Glutamatergic neuron (in vitro differentiated cells): ENCODE measurements at regions not wholly inside any gene's neighbourhood (a gene's known extent, or its start where the extent isn't known, plus 50 kb on each side); places are given as distances from the start of the nearest gene placed in this dataset.
A peak's percentile ranks its signal among the peaks of the same experiment; 100 is the strongest.

Experiments used
- DNase-seq: peaks from one replicate; pipeline ENCODE4 v3.0.0; 2022
- H3K27ac Mint-ChIP-seq: one replicate; pipeline ENCODE4 v1.8.0; 2020; ENCODE audit warnings: mild to moderate bottlenecking, mixed read lengths, inconsistent platforms; ENCODE audit not compliant: unreplicated experiment
- H3K27me3 Mint-ChIP-seq: one replicate; pipeline ENCODE4 v1.8.0; 2020; ENCODE audit warnings: mild to moderate bottlenecking, moderate library complexity, mixed read lengths, inconsistent platforms; ENCODE audit not compliant: unreplicated experiment
- H3K36me3 Mint-ChIP-seq: one replicate; pipeline ENCODE4 v1.8.0; 2020; ENCODE audit warnings: mild to moderate bottlenecking, mixed read lengths, inconsistent platforms; ENCODE audit not compliant: unreplicated experiment
- H3K4me1 Mint-ChIP-seq: one replicate; pipeline ENCODE4 v1.8.0; 2020; ENCODE audit warnings: mild to moderate bottlenecking, low read depth, mixed read lengths, inconsistent platforms; ENCODE audit not compliant: unreplicated experiment
- H3K4me3 Mint-ChIP-seq: one replicate; pipeline ENCODE4 v1.8.0; 2020; ENCODE audit warnings: mild to moderate bottlenecking, mixed read lengths, inconsistent platforms; ENCODE audit not compliant: unreplicated experiment
- H3K9me3 Mint-ChIP-seq: one replicate; pipeline ENCODE4 v1.8.0; 2020; ENCODE audit warnings: mild to moderate bottlenecking, moderate library complexity, mixed read lengths, inconsistent platforms; ENCODE audit not compliant: unreplicated experiment
- TF ChIP-seq, protein P1 (sequence below): fragments of 200-600 bp; sonication (generic); IDR thresholded peaks from one replicate; pipeline ENCODE4 v1.5.0; 2021; ENCODE audit not compliant: partially characterized antibody, unreplicated experiment

DNA sequence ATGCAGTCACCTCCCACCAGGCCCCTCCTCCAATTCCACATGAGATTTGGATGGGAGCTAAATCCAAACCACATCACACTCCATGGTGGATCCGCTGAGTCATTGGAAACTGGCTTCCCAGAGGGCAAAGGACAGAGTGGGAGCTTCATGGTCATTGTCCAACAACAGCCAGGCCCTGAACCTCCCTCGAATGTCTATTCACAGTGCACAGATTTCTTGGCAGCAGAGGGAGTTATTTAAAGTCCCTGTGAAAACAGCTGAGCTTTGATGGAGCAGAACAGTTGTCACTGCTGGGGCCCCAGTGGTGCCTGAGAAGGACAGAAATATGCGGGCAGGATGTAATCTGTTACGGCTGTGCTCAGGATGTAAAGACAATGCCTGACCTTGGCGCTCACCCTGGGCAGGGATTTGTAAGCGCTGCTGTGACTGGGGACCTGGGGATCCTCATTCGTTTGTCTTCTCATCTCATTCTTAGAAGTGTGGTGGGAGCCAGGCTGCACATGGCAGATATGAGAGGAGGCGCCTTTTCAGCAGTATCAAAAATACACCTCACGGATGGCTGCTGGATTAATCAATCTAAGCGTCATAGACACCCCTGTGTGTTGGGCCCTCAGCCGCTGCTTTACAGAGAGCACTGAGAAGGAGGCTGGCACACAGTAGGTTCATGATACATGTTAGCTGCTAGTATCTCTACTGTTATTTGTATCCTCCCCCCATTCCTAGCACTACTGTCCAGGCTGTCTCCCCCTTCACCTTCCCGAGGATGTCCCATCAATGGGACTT, 439.4 kb downstream of the PTPRU start:
- no peak for DNase-seq
- TF ChIP-seq, protein P1, sequence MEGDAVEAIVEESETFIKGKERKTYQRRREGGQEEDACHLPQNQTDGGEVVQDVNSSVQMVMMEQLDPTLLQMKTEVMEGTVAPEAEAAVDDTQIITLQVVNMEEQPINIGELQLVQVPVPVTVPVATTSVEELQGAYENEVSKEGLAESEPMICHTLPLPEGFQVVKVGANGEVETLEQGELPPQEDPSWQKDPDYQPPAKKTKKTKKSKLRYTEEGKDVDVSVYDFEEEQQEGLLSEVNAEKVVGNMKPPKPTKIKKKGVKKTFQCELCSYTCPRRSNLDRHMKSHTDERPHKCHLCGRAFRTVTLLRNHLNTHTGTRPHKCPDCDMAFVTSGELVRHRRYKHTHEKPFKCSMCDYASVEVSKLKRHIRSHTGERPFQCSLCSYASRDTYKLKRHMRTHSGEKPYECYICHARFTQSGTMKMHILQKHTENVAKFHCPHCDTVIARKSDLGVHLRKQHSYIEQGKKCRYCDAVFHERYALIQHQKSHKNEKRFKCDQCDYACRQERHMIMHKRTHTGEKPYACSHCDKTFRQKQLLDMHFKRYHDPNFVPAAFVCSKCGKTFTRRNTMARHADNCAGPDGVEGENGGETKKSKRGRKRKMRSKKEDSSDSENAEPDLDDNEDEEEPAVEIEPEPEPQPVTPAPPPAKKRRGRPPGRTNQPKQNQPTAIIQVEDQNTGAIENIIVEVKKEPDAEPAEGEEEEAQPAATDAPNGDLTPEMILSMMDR, result no peak
- Mint-ChIP-seq H3K36me3 (no peaks in the 10 kb centered on the region), H3K27me3 (peaks cover 11% of the 10 kb centered on the region), H3K4me3 (no peak overlapping the region), H3K27ac (peak overlapping the region; percentile 13), H3K9me3 (peaks cover 5% of the 10 kb centered on the region), H3K4me1 (peaks cover 14% of the 10 kb centered on the region)

- TF ChIP-seq, protein P1, result no peak
- no peaks in the 10 kb centered on the region for H3K36me3 Mint-ChIP-seq
- peaks cover 11% of the 10 kb centered on the region for H3K27me3 Mint-ChIP-seq
- H3K4me3 Mint-ChIP-seq, result no peak overlapping the region
- peaks cover 5% of the 10 kb centered on the region for H3K9me3 Mint-ChIP-seq
- H3K27ac Mint-ChIP-seq, result no peak overlapping the region
- peaks cover 14% of the 10 kb centered on the region for H3K4me1 Mint-ChIP-seq
- DNase-seq, result no peak
These were observed 438.5 kb downstream of the PTPRU start for GRCh38 chr1:29674627-29675326.

DNA sequence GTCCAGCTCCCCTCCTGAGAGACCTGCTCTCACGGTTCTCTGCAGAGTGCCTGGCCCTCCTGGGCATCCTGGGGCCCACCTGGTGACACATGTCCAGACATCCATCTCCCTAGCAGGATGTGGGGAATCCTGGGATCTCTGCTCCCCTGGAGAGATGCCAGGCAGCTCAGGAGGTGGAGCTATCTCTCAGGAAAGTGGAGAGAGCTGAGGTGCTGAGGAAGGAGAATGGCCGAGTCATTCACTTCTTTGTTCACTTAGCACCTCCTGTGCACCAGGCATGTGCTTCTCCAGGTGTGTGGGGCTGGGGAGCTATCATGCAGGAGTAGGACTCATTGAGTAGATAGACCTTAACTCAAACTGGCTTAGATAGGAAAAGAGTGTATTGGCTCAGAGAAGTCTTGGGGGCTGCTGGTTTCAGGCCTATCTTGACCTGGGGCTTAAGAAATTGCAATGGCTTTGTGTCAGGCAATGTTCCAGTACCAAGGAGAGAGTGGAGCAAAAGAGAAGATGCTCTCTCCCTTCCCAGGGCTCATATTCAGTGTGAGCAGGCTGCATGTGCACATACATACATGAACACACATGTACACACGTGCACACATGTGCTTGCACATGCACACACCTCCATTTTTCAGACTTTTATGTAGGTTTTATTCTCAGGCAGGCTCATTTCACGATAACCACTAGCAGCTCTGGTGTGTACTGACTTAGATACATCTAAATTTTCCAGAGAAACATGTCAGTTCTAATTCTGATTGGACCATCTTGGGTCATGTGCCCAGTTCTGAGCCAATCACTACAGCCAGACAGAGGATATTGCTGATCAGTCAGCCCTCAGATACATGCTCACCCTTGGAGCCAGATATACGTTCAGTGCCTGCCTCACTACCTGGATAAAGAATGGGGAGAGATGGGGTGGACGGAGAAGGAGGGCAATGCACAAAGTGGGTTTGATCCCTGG, 437.6 kb downstream of the PTPRU start:
- Mint-ChIP-seq H3K27ac (no peak overlapping the region), H3K9me3 (peaks cover 8% of the 10 kb centered on the region), H3K36me3 (no peaks in the 10 kb centered on the region), H3K27me3 (peaks cover 7% of the 10 kb centered on the region), H3K4me1 (peaks cover 14% of the 10 kb centered on the region), H3K4me3 (no peak overlapping the region)
- TF ChIP-seq, protein P1, result no peak
- no peak for DNase-seq

DNA sequence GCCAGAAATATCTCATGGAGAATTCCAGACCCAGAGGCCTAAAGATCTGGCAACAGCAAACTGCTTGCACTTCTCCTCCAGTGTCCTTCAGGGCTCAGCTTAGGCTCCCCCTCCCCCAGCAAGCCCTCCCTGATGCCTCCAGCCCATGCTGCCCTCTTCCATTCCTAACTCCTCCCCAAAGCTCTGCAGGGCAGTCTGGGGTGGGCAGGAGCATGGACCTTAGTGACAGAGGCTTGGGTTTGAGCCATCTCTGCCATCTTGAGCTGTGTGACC, 436.8 kb downstream of the PTPRU start:
- Mint-ChIP-seq H3K4me1 (peaks cover 14% of the 10 kb centered on the region), H3K36me3 (no peaks in the 10 kb centered on the region), H3K4me3 (no peak overlapping the region), H3K27ac (no peak overlapping the region), H3K9me3 (peaks cover 8% of the 10 kb centered on the region), H3K27me3 (peaks cover 7% of the 10 kb centered on the region)
- TF ChIP-seq, protein P1, result no peak
- no peak for DNase-seq
